ENCODE measurements at regions not wholly inside any gene's neighbourhood (a gene's known extent, or its start where the extent isn't known, plus 50 kb on each side); places are given as distances from the start of the nearest gene placed in this dataset.
A peak's percentile ranks its signal among the peaks of the same experiment; 100 is the strongest.
"Not testable (repeated sequence)": the region's sequence is repeated elsewhere in the genome, so short reads cannot be mapped to it uniquely, and the experiment has no call there.

DNA sequence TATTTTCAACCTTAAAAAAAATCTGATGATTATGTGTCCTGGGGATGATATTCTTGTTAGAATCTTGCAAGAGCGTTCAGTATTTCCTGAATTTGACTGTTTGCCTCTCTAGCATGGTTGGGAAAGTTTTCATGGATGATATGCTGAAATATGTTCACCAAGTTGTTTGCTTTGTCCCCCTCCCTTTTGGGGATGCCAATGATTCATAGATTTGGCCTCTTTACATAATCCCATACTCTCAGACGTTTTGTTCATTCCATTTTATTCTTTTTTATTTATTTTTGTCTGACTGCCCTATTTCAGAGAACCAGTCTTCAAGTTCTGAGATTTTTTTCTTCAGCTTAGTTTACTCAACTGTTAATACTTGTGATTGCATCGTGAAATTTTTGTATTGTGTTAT lies 415.1 kb downstream of the FAM47B start:
- Mint-ChIP-seq H3K4me1 (no peaks in the 10 kb centered on the region), H3K9me3 (peaks cover 1 to 21% (median 14%) of the 10 kb centered on the region in 3 donors), H3K36me3 (no peaks in the 10 kb centered on the region), H3K27ac (no peak overlapping the region), H3K4me3 (no peak overlapping the region), H3K27me3 (no peaks in the 10 kb centered on the region)

DNA sequence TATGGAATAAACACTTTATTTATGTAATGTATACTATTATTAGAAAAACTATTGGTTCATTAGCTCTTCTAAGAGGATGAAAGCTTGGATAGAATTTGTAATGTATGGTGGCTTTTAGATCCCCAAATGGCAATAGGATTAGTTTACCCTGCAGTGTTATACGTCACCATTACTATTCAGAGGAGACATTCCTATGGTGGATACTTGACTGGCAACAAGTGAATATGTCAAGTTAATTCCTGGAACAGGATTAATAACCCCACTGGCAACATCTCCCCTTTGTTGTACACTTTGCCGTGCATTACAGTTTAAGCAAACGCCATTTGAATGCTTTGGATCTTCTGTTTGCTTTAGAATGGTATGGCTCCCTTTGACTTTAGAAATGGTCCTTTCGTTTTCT lies 420.3 kb downstream of the FAM47B start:
- Mint-ChIP-seq H3K27me3 (no peaks in the 10 kb centered on the region), H3K36me3 (peaks cover under 1% of the 10 kb centered on the region), H3K27ac (no peak overlapping the region), H3K9me3 (peaks cover 0 to 5% (median 0%) of the 10 kb centered on the region in 3 donors), H3K4me1 (peaks cover 0 to 1% (median 0%) of the 10 kb centered on the region in 3 donors), H3K4me3 (no peak overlapping the region)

DNA sequence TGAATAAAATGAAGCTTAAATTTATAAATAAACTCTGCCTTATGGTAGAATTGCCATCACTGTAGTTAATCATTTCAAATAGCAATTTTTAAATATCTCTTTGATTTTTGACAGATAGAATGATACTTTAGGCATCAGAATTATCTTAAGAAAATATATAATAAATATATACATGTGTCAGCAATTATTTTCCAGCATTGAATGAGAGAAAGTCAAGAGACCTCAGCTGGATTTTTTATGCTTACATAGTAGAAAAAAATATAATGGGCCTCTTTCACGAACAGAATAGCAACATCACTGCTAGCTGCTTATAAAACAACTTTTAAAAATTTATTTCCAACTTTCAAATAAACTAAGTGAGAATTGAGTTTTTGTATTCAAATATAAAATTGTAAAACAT lies 424.0 kb upstream of the MAGEB16 start:
- no peak overlapping the region for H3K4me3 Mint-ChIP-seq
- H3K9me3 Mint-ChIP-seq: peaks cover 0 to 2% (median 0%) of the 10 kb centered on the region in 3 donors
- no peaks in the 10 kb centered on the region for H3K27me3 Mint-ChIP-seq
- no peaks in the 10 kb centered on the region for H3K36me3 Mint-ChIP-seq
- H3K4me1 Mint-ChIP-seq: no peaks in the 10 kb centered on the region
- no peak overlapping the region for H3K27ac Mint-ChIP-seq

DNA sequence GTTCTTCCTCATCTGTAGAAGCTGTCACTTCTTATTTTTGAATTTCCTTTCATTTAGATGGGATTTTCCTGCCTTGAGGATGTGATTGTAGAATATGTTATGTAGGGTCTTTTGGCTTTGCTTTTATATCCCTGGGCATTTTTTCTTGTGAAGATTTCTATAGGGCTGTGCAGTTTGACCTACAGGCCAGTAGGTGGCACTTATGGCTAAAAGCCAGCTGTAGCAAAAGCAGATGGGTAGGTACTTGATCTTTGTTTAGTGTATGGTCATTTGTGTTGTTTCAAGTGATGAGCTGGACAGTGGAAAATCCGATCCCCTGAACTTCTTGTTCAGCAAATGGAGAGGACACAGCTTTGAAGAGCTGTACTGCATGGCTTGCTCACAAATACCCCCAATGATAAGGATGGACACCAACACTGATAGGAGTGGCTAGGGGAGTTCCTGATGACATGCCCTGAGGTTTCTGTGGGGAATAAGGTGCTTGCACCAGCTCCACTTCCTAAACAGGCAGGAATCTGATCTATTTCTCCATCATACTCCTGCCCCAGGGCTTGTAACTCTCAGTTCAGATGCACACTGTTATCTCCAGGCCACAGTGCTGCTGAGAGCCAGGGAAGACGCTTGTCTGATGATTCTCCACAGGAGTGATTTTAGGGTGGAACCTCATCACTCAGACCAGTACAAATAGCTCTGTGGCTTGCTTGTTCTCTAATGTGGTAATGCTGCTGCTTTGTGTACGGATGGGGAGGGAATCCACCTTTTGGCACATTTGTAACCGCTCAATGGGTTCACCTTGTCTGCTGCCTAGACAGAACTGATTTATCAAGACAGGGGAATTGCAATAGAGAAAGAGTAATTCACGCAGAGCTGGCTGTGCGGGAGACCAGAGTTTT lies 417.1 kb upstream of the MAGEB16 start:
- Mint-ChIP-seq H3K9me3 (no peaks in the 10 kb centered on the region), H3K27ac (no peak overlapping the region), H3K4me3 (no peak overlapping the region), H3K4me1 (no peaks in the 10 kb centered on the region), H3K36me3 (no peaks in the 10 kb centered on the region), H3K27me3 (no peaks in the 10 kb centered on the region)

DNA sequence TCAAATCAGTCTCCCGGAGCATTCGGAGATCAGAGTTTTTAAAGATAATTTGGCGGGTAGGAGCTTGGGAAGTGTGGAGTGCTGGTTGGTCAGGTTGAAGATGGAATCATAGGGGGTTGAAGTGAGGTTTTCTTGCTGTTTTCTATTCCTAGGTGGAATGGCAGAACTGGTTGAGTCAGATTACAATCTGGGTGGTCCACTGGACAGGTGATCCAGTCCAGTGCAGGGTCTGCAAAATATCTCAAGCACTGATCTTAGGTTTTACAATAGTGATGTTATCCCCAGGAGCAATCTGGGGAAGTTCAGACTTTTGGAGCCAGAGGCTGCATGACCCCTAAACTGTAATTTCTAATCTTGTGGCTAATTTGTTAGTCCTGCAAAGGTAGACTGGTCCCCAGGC lies 416.4 kb upstream of the MAGEB16 start:
- H3K27me3 Mint-ChIP-seq, H3K4me1 Mint-ChIP-seq, H3K9me3 Mint-ChIP-seq, H3K4me3 Mint-ChIP-seq, H3K27ac Mint-ChIP-seq, H3K36me3 Mint-ChIP-seq: not testable (repeated sequence)

DNA sequence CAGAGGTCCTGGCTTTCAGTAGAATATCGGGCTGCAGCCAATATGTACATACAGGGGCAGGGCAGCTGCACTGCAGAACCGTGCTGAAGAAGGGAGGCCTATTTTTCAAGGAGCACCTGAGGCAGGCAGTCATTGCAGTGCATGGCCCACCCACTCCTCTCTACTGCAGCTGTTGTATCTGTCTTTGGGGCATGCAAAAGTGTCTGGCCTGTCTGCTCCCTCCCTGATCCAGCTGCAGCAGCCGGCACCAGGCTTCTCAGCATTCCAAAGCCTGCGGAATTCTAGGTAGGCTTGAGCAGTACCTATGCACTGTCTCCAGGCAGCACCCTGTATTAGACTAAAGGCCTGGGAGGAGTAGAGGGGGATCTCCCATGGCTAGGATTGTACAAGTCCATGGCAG lies 415.2 kb upstream of the MAGEB16 start:
- Mint-ChIP-seq H3K9me3 (no peaks in the 10 kb centered on the region), H3K4me3 (no peak overlapping the region), H3K27me3 (no peaks in the 10 kb centered on the region), H3K27ac (no peak overlapping the region), H3K4me1 (no peaks in the 10 kb centered on the region), H3K36me3 (no peaks in the 10 kb centered on the region)

DNA sequence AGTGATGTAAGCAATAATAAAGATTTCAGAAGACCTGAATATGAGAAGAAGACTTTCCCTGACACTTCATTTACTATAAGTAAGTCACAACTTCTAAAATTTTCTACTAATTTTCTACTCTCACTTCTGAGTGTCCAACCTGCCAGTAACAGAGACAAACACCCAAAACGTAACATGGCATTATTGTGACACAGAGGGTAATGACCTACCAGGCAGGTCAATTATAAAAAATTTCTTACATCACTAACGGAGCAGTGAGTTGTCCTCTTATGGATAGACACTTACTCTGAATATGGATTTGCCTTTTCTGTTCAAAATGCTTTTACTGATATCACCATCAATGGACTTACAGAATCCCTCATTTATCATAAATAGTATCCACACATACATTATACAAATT lies 405.9 kb upstream of the MAGEB16 start:
- no peaks in the 10 kb centered on the region for H3K4me1 Mint-ChIP-seq
- H3K27ac Mint-ChIP-seq: no peak overlapping the region
- peaks cover 0 to 2% (median 0%) of the 10 kb centered on the region in 3 donors for H3K9me3 Mint-ChIP-seq
- no peaks in the 10 kb centered on the region for H3K27me3 Mint-ChIP-seq
- no peak overlapping the region for H3K4me3 Mint-ChIP-seq
- no peaks in the 10 kb centered on the region for H3K36me3 Mint-ChIP-seq

DNA sequence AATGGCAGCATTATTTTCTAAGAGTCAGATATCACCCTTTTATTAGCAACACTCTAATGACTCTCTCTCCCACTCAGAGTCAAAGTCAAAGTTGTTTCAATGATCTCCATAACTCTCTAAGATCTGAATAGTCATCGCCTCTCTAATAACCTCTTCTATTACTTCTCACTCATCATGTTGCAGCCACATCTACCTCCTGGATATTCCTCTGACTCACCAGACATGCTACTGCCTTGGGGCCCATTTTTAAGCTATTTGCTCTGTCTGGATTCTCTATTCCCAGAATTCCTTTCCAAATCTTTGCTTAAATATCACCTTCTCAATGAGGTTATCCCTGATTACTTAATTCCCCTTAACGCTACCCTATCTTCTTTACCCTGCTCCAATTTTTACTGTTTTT lies 391.8 kb upstream of the MAGEB16 start:
- Mint-ChIP-seq H3K9me3 (no peaks in the 10 kb centered on the region), H3K27ac (no peak overlapping the region), H3K27me3 (no peaks in the 10 kb centered on the region), H3K4me3 (no peak overlapping the region), H3K36me3 (peaks cover 2% of the 10 kb centered on the region), H3K4me1 (no peaks in the 10 kb centered on the region)

DNA sequence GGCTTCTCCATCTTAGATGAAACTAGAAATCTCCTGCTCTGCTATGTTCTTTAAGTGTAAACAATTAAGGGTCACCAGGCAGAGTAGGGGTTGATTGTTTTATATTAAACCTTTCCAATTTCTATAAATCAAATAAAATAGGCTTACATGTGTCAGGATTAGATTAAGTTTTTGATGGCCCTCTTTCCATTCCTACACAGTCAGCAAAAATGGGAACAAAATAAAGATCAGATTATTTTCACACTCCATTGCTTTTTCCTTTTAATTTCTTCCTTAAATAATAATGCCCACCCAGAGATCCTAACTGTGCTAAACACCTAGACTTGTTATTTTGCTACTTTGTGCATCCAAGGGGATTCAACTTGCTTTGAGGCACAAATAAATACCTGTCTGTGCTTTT lies 381.4 kb upstream of the MAGEB16 start:
- Mint-ChIP-seq H3K4me1 (no peaks in the 10 kb centered on the region), H3K36me3 (peaks cover 2% of the 10 kb centered on the region), H3K4me3 (no peak overlapping the region), H3K27ac (no peak overlapping the region), H3K9me3 (peaks cover 0 to 7% (median 5%) of the 10 kb centered on the region in 3 donors), H3K27me3 (no peaks in the 10 kb centered on the region)

DNA sequence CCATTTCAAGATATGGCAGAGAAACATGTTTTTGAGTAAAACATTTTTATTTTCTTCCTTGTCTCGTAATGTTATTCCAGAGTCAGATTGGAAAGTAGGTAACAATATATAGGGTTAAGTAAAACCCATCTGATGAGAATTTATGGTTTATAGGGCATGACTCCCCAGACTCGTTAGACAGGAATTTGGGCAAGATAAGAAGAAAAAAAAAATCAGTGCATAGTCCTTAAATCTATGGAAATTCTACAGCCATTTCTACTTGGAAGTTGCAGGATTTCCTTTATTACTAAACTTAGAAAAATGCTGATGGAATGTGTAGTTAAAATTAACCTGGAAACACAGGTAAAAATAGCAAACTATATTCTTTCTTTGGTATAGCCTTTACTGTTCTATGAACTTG lies 366.1 kb upstream of the MAGEB16 start:
- Mint-ChIP-seq H3K9me3 (peaks cover 0 to 5% (median 4%) of the 10 kb centered on the region in 3 donors), H3K27me3 (peaks cover 2% of the 10 kb centered on the region), H3K36me3 (no peaks in the 10 kb centered on the region)

DNA sequence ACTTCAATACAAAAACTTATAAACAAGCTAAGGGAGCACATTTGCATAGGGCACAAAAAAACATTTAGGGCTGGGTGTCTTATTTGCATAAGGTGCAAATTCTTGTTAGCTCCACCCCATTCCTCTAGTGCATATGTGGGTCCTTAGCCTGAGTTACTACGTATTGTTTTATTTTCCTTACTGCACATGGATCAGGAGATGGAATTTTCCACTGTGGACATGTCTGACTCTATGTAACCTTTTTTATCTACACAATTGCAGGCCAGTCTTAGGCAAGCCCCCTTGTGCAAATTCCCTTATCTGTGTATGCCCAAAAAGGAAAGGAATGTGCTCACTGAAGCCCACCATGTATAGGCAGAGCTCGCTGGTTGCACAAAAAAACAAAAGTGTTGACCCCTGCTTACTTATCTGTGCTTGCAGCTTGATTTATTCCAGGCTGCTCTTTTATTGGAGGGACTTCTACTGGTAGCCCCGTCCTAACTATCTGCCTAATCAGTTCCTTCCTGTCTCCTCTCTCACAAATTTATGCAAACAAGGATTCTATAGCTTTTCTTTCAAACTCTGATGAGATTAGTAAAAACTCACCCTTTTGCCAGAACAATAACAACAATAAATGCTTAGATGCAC lies 359.0 kb upstream of the MAGEB16 start:
- H3K27me3 Mint-ChIP-seq: no peaks in the 10 kb centered on the region
- H3K4me1 Mint-ChIP-seq: no peaks in the 10 kb centered on the region
- H3K36me3 Mint-ChIP-seq: no peaks in the 10 kb centered on the region

More for the DNA sequence above, 366.1 kb upstream of the MAGEB16 start:
- no peak overlapping the region for H3K4me3 Mint-ChIP-seq
- H3K4me1 Mint-ChIP-seq: no peaks in the 10 kb centered on the region
- H3K27ac Mint-ChIP-seq: peak overlapping the region in 1 of 3 donors; percentile 10

DNA sequence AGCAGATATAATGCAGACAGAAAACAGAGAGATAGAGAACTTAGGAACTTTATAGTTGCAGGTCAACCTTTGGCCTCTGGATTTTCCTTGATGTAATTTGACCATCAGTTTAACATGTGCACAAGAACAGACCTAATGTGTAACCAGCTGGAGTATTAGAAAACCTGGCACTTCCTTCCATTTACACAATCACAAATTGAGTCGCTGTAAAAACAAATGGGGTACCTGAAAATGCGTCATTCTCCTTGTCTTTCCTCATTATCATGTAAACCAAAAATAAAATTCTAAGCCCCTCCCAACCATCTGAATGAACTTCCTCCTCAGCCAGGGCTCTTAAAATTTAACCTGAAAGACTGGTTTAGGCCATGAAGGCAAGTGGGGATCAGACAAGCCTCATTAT lies 358.4 kb upstream of the MAGEB16 start:
- H3K9me3 Mint-ChIP-seq: peaks cover 0 to 7% (median 6%) of the 10 kb centered on the region in 3 donors
- no peak overlapping the region for H3K27ac Mint-ChIP-seq
- no peaks in the 10 kb centered on the region for H3K27me3 Mint-ChIP-seq
- H3K4me1 Mint-ChIP-seq: no peaks in the 10 kb centered on the region
- H3K36me3 Mint-ChIP-seq: no peaks in the 10 kb centered on the region
- no peak overlapping the region for H3K4me3 Mint-ChIP-seq

More for the DNA sequence above, 359.0 kb upstream of the MAGEB16 start:
- H3K9me3 Mint-ChIP-seq: peaks cover 0 to 6% (median 5%) of the 10 kb centered on the region in 3 donors
- no peak overlapping the region for H3K27ac Mint-ChIP-seq
- H3K4me3 Mint-ChIP-seq: no peak overlapping the region

DNA sequence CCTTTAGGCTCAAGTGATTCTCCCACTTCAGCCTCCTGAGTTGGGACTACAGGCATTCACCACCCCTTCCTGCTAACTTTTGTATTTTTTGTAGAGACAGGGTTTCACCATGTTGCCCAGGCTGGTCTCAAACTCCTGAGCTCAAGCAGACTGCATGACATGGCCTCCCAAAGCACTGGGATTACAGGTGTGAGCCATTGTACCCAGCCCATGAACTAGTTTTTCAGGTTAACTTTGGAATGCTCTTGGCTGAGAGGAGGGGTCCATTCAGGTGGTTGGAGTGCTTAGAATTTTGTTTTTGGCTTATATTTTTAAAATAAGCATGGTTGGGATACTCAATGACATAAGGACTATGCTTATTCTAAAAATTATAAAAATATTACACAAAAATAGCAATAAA lies 355.7 kb upstream of the MAGEB16 start:
- Mint-ChIP-seq H3K9me3 (peaks cover 0 to 7% (median 6%) of the 10 kb centered on the region in 3 donors), H3K27me3 (no peaks in the 10 kb centered on the region), H3K4me1 (no peaks in the 10 kb centered on the region), H3K4me3 (no peak overlapping the region), H3K27ac (no peak overlapping the region), H3K36me3 (no peaks in the 10 kb centered on the region)

DNA sequence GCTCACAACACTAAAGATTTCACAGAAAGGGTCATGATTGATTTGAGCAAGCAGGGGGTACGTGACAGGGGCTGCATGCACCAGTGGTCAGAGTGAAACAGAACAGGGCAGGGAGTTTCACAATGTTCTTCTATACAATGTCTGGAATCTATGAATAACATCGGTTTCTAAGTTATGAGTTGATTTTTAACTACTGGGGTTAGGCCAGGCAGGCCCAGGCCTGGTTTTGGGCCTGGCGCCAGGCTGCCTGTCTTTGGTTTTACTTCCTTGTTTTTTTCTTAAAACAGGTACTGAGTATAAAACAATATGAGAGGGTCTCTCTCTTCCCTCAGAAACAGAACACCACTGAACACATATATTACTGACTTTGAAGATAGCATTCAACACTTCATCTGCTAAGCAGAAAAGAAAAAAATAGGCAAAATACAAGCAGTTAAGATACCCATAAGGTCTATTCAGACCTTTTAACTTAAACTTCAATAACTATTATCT lies 355.0 kb upstream of the MAGEB16 start:
- H3K4me1 Mint-ChIP-seq, H3K9me3 Mint-ChIP-seq, H3K36me3 Mint-ChIP-seq, H3K4me3 Mint-ChIP-seq, H3K27me3 Mint-ChIP-seq, H3K27ac Mint-ChIP-seq: not testable (repeated sequence)

DNA sequence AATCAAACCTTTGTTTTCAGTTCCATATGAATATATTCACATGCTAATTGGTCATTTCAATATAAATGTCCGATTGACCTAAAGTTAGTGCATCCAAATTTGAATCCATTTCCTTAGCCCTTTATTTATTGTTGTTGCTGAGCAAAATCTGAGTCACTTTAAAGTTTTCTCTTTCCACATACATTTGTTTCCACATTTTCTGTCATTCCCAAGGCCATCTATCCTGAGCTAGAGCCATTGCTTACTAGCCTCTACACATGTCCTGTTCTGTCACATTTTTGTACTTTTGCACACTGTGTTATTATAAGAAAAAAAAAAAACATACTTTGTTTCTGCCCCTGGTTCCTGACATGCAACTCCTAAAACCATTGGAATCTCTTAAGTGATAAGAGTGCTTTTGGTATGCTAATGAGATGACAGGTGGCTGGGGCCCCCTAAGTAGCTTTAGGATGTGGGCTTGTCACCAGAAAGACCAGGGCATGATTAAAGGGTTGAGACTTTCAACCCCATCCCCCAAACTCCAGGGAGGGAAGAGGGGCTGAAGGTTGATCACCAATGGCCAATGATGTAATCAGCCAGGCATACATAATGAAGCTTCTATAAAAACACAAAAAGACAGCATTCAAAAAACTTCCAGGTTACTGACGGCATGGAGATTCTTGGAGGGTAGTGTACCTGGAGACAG lies 353.3 kb upstream of the MAGEB16 start:
- Mint-ChIP-seq H3K9me3 (peaks cover 0 to 4% (median 3%) of the 10 kb centered on the region in 3 donors), H3K4me1 (no peaks in the 10 kb centered on the region), H3K4me3 (no peak overlapping the region)

More for the DNA sequence above, 353.3 kb upstream of the MAGEB16 start:
- Mint-ChIP-seq H3K36me3 (no peaks in the 10 kb centered on the region), H3K27me3 (no peaks in the 10 kb centered on the region), H3K27ac (no peak overlapping the region)

All from IgD-negative memory B cell (primary cell).